ENCODE measurements at regions not wholly inside any gene's neighbourhood (a gene's known extent, or its start where the extent isn't known, plus 50 kb on each side); places are given as distances from the start of the nearest gene placed in this dataset.

- no peak for TF ChIP-seq KLF6 (CRISPR knock-in tag; IDR thresholded peaks at IDR 0.05; ENCODE audit: borderline replicate concordance)
Measured at GRCh38 chr3:159884661-159885402, 103.8 kb upstream of the IL12A start (continued).

GRCh38 chr3:159886050-159886449 is 102.6 kb upstream of the IL12A start:
- ATAC-seq (no peak), FAIRE-seq (no peak), DNase-seq (ENCODE audit: extremely low read depth in 1 of 4, low spot score in 3 of 4) (no peak)
- Histone ChIP-seq H3K9ac (ENCODE audit: insufficient read depth in 1 of 2, low read depth in 2 of 2, low read length in 2 of 2) (no peak overlapping the region), H3K4me1 (replicated peaks in 1 of 2; ENCODE audit: control insufficient read depth in 2 of 2, insufficient read depth in 2 of 2, low read length in 2 of 2) (no peaks in the 10 kb centered on the region), H3K4me3 (no peak overlapping the region), H3K9me3 (replicated peaks; ENCODE audit: control insufficient read depth, insufficient read depth, low read depth, low read length) (no peaks in the 10 kb centered on the region), H3K27ac (ENCODE audit: extremely low read depth, low read depth, low read length) (no peak overlapping the region), H3K9me1 (ENCODE audit: control insufficient read depth, insufficient read depth, low read length) (no peaks in the 10 kb centered on the region), H3K79me2 (ENCODE audit: control insufficient read depth, insufficient read depth, low read length) (no peaks in the 10 kb centered on the region), H3K36me3 (ENCODE audit: control insufficient read depth, insufficient read depth, low read length) (no peaks in the 10 kb centered on the region), H2AFZ (ENCODE audit: low read depth, low read length) (no peak overlapping the region), H3K4me2 (ENCODE audit: insufficient read depth, low read length) (no peak overlapping the region), H4K20me1 (replicated peaks; ENCODE audit: control insufficient read depth, insufficient read depth, low read length) (no peaks in the 10 kb centered on the region), H3K27me3 (ENCODE audit: control insufficient read depth in 2 of 2, insufficient read depth in 2 of 2, low read length in 2 of 2) (0 out of 5 replicates have a peak, but pooled peaks cover 0 to 3% of the 10 kb centered on the region in 2 experiments)
- in situ Hi-C loops (cut with MboI) (loop anchor here (10.0 to 25.0 kb wide), 2 partner anchors 576 to 1909 kb away; no protein-coding TSS in a partner anchor), intact Hi-C loops (cut with micrococcal nuclease) (loop anchor here (5.0 to 10.0 kb wide), 4 partner anchors 116 to 526 kb away; no protein-coding TSS in a partner anchor)
- ChIA-PET POLR2A (interaction anchor here (0.6 kb wide), 1 partner anchor 19 kb away, joined by 3 read pairs; no protein-coding TSS in a partner anchor), CTCF (ENCODE audit: low intra/inter-chr PET ratio) (no interaction called here)
- WGBS (ENCODE audit: insufficient coverage, low coverage, missing lambda C conversion rate), result 0% methylated on average over 3 of the region's 3 CpGs
- no TSS peak for BruUV-seq (replicated peaks)
- TF ChIP-seq MAFF (IDR thresholded peaks at IDR 0.05; ENCODE audit: low read length) (no peak), FOXO4 (CRISPR knock-in tag; IDR thresholded peaks at IDR 0.05) (no peak), IRF9 (tag; IDR thresholded peaks at IDR 0.05) (no peak), RB1 (IDR thresholded peaks at IDR 0.05; ENCODE audit: low read depth) (no peak), DLX4 (CRISPR knock-in tag; IDR thresholded peaks at IDR 0.05) (no peak), E2F4 (CRISPR knock-in tag; IDR thresholded peaks at IDR 0.05; ENCODE audit: low read depth) (no peak), EP400 (IDR thresholded peaks at IDR 0.05) (no peak), ZFPM2 (CRISPR knock-in tag; IDR thresholded peaks at IDR 0.05) (no peak), TARDBP (IDR thresholded peaks at IDR 0.05) (no peak), ZBTB5 (IDR thresholded peaks at IDR 0.05) (no peak), ZBTB43 (CRISPR knock-in tag; IDR thresholded peaks at IDR 0.05) (no peak), ZNF232 (CRISPR knock-in tag; IDR thresholded peaks at IDR 0.05) (no peak)
